HG02759 (cell line): ENCODE measurements at regions not wholly inside any gene's neighbourhood (a gene's known extent, or its start where the extent isn't known, plus 50 kb on each side); places are given as distances from the start of the nearest gene placed in this dataset.
"Not testable (repeated sequence)": the region's sequence is repeated elsewhere in the genome, so short reads cannot be mapped to it uniquely, and the experiment has no call there.

Source experiments
- ATAC-seq: cut with Tn5 transposase; IDR thresholded peaks from one replicate; pipeline ENCODE4 v1.9.1; 2021; ENCODE audit warnings: mild to moderate bottlenecking, moderate library complexity; ENCODE audit not compliant: unreplicated experiment

DNA sequence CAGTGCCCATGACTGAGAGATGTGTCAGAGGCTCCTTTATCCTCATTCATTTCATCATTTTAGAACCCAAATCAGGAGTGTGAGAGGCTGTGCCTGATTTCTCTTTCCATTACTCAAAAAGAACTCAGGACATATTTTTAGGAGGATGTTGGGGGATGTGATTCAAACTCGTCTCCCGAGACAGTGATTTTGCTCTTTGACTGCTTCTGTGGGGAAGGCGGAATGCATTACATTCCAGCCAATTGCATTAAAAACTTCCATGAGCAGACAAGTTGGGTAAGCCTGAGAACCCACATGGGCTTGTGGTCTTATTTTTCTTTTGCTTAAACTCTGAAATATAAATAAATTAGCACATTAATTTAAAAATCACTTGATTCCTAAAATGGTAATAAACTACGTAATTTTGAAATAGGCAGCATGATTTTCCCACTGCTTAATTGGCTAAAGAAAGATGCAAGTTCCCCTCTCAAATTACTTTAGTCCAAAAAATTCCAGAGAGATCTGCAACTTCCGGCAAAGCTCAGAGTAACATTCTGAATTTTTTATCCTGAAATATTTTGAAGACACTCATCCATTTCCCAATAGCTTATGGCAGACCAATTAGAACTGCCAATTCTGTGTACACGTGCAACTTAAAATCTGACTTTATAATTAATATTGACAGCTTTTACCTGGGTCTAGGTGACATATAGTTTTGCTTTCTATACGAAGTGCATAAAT, 185.6 kb downstream of the C7orf25 start:
- no peak for ATAC-seq

DNA sequence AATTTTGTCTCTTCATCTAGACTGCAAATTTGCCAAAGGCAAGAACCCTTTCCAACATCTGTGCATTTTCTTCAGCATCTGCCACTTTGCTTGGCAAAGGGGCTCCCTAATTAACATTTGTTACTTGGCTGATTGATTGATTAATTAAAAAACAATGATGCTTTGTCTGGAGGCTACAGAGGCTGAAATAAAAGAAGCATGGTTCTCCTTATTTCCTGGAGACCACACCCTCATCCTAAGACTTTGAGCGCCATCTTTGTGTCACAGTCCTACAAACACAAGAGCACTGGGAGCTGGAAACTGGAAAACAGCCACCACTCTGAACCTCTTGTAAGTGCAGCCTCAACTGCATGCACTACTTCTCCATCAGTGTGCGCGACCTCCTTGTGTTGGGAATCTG, 189.2 kb downstream of the C7orf25 start:
- no peak for ATAC-seq

DNA sequence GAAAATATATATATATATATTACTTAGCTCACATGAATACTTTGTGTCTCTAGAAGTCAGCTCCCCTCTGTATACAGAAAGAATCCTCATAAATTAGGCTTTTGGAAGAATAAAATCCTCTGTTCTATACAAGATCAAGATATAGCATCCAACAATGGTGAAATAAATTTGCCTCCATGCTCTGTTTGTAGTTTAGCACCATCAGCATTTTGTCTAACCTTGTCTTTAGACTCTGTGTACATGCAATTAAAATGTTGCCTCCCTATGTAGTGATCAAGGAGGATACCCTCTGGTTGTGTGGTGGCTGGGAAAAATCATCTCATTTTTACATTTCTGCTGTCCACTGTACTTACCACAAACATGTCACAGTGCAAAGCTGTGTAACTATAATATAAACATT, 189.7 kb downstream of the C7orf25 start:
- ATAC-seq, result no peak

DNA sequence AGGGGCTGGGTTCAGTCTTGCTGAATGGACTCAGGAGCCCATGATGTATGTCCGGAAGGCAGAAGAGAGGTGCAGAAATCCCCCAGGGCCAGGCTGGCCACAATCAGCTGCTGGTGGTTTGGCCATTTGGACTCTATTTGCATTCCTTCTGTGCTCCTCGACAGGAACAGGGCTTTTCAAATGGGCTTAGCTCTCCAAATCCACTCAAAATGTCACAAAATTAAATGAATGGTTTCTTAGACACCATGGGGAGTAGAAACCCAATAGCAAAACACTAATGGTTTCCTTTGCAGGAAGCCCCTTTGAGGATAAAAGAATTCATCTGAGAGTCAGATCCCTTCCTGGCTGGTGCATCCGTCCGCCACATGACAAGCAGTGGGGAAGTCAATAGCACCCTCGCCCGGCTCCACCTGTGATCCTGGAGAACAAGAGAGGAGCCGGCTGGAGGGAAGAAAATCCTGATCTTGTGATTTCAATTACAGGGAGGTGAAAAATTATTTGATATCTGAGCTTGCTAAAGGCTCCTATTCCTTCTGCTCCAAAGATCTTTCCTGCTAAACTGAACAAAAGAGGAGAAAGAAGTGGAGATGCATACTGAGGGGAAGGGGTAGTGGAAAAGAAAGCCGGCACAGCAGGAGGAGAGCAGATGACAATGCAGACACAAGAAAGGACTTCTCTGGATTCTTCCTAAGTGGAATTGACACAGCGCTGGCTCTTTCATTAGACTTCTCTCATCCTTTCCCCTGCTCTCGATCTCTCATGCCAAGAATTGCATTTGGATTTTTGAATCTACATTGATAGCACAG, 190.7 kb downstream of the C7orf25 start:
- no peak for ATAC-seq

DNA sequence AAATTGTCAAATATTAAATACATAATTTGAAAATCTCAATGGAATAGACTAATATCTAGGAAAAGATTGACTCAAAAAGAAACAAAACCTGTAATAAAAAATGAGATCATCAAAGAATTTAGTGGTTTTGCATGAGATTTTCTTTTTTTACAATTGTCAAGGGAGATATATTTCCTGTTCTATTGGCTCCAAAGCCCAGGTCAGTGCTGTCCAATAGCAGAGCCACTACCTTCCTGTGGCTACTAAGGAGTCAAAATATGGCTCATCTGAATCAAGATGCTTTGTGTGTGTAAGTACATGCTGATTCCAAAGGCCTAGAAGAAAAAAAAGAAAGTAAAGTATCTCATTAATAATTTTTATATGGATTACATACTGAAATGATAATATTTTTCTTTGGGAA, 191.9 kb downstream of the C7orf25 start:
- ATAC-seq, result no peak

DNA sequence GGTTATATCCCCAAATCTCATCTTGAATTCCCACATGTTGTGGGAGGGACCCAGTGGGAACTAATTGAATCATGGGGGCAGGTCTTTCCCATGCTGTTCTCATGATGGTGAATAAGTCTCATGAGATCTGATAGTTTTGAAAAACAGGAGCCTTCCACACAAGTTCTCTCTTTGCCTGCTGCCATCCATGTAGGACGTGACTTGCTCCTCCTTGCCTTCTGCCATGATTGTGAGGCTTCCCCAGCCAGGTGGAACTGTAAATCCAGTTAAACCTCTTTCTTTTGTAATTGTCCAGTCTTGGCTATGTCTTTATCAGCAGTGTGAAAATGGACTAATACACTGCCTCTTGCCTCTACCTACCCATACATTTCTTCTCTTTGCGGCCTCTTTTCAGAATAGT, 193.4 kb downstream of the C7orf25 start:
- not testable (repeated sequence) for ATAC-seq

DNA sequence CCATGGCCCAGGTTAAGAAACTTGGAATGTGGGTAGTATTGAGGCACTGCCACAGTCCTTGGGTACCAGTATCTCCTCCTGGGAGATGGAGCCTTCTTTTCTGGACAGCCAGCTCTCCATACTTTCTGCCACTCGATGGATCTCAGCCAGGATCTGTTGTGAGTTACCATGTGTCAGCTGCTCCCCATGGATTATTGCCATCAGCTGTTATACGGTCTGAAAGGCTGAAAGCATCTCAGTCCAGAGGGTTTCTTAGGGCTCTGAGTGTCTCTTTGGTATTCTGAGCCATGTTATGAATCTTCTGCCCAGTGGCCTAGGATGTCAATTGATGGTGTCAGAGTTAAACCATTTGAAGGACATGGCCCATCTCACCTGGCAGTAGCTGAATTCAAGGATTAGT, 197.5 kb downstream of the C7orf25 start:
- no peak for ATAC-seq

DNA sequence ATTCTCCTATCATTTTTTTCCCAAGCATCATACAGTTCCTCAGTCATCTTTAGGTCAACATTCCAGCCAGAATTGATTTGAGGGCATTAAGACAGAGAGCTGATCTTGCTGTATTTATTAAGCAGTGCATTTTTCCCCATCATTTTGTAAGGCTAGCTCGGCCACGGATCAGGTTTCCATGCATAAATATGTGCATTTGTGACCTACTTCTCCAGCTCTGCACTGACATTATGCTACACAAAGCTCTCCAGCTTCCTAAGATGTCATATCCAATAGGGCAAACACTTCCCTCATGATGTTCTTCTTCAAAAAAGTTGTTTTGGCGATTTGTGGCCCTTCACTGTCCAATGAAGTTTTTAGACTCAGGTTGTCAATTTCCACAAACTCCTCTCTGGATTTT, 202.6 kb downstream of the C7orf25 start:
- no peak for ATAC-seq

DNA sequence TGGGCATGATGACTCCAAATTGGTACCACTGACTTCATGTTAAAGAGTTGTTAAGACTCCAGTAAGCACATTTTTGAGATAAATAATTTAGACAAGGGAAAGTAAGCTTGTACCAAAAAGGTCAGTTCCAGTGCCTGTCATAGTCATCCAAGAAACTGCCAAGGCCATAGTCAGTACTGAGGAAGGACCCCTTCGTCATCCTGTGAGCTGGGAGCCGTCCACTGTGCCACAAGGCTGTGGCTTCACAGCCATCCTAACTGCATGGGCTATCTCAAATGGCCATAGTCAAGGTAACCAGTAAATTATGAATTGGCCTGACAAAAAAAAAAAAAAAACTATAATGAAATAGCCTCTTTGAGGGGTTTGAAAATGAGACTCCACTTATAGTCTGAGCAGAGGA, 207.2 kb downstream of the C7orf25 start:
- no peak for ATAC-seq

DNA sequence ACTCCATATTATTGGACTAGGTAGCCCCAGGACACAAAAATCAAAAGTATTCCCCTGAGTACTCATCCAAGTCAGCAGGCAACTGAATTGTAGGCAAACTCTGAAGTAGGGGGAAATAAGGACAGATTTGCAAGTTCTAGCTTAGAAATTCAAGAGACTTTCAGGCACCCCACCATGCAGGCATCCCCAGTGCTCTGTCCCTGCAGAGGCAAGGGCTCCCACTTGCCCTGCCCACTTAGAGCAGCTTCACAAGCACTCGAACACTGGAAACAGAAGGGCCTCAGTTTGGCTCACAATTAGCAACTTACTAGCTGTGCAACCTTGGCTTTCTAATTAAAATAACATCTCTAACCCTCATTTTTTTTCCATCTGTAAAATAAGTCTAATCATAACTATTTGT, 209.2 kb downstream of the C7orf25 start:
- ATAC-seq, result no peak

DNA sequence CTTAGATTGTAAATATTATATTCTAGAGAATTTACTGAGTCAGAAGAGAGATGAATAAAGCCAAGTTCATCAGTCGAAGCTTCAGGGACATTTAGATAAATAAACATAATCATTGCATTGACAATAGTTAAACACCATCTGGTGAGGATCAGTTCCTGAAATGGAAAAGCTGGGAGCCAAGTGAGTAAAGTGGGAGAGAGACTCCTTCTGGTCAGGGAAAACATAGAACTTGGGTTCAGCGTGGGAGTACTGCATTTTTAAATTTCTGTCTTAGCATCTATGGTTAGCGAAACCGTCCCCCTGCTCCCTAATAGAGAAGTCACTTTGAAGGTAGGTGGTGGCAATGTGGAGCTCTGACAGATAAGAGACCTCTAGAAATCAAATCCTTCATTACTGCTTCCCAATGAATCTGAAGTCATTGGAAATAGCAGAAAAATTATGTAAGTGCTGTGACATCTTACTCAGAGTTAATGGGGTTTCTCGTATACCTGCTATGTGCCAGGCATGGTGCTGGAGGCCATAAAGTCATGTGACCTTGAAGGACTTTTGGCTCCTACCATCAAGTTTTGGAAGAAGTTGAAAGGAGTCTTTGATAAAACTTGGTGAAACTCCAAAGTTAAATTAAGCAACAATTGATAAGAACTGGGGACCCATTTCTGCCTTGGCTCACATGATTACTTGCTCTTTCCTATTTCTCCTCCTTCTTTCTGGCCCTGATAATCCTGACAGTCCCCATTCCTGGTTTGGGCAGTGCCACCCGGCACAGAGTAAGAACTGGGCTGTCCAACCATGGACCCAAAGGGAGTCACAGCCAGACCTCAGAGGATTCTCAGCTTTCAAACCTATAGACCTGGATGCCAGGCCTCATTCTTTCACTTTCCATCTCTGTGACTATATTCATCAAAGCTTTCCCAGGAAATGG, 211.2 kb downstream of the C7orf25 start:
- ATAC-seq, result no peak

DNA sequence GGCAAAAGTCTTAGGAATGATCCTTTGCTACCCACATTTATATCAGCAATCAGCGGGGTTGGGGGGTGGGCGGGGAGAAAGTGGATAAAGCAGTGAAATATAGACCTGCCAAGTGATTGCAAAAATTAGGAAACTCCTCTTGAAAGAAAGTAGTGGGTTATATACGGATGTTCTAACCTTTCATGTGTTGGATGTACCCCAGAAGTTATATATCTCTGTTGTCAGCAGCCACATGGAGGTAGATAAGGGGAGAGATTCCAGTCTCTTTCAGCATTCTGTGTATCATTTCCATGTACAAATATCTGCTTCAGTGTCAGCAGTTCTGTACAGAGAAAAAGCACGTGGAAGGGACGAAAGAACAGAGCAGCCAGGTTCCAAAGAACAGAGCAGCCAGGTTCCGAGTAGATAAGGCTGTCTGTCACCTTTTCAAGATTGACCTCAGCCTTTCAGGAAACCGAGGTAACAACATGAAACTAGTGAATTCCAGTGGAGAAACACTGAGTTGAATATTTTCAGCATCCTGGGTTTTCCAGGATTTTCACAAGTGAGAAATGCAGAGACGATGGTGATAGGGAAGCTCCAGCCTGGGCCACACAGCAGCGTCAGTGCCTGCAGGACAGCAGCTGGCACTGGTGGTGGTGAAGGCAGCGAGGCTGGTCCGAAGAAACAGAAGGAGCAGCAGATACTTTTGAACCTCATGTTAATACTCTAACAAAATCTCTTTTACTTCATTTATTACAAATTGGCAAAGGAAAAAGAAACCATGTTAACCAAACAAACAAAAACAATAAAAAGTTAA, 212.3 kb downstream of the C7orf25 start:
- no peak for ATAC-seq

DNA sequence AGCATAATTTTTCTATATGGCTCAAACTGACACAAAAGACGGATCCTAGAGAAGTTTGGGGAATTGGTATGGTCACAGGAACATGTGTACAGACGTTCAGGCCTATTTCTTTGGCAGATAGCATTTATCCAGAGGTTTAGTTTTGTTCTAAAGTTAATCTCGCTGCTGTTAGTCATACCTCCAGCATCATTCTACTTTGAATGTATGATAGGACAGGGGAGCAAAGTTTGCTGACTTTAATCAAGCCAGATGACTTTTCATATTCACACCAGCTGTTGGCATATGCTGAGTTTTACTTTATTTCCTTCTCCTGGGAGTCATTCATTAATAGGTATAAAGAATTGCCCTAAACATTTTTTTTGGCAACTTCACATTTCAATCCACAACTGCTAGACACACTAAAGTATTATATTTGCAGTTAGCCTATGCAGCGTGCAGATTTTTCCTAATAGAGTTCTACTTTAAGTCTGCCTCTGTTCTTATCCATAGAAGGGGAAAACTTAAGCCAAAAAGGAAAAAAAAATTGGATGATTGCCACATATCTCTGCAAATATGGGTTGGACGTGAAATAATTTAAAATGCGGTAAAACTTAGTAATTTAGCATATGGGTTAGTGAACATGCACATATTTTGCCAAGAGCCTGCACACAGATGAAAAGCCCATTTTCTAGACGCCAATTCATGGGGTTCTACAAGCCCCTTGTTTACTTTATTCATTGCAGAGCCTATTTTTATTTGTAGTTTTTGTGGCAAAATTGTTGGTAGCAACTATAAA, 213.1 kb downstream of the C7orf25 start:
- no peak for ATAC-seq

DNA sequence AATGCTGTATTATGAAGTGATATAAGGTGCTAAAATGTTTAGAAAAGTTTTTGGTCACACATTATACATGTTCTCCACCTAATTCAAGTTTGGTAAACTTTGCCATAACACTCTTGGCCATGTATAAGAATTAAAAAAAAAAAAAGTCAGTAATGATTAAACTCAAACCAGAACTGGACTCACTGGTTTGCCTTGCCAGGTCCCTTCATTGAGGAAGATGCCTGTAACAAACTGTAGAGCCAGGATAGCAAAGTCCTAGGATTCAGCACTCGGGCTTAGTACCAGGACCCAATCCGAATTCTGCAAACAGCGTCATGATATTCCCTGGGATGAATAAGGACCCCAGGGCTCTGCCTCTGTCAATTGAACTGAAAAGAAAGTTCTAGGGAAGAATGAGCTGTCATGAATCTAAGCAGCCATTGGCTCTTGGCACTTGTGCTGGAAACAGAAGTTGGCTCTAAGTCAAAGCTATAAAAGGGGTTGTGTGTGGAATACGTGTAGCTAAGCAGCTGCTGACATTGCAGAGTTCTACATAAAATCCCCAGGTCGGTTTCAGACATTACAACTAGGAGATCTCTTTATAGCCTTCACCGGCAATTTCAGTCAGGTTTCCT, 216.9 kb downstream of the C7orf25 start:
- ATAC-seq, result no peak

DNA sequence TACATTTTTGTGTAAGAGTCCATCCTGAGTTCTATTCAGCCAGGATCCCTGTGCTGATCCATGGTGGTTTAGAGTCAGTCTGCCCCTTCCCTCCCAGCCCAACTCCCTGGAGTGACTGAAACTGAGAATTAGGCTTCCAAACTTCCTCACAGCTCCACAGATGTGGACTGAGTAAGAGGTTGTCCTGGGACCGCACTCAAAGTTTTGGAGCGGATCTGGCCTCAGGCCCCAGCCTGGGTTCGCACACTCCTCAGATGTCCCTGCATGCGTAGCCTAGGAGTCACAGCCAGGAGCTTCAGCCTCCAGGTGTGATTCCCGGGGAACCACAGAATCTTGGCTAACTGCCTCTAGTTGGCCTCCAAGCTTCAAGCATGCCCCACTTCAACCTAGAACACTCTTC, 218.1 kb downstream of the C7orf25 start:
- no peak for ATAC-seq

DNA sequence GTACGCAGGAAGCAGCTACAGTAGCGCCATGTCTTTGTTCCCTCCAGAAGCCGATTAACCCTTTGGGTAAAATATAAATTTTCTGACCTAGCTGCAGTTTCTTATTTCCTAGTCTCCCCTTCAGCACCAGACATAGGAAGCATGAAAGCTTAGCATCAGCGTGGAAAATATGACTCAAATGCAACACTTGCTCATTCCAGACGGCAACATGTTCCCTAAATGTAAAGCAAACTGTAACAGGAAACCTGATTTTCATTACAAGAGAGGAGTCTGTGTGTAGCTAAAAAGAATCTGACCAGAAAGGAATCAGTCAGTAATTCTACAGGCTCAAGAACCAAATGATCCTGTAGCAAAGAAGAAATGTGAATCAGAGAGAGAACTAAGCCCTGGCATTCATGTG, 219.2 kb downstream of the C7orf25 start:
- ATAC-seq, result no peak

DNA sequence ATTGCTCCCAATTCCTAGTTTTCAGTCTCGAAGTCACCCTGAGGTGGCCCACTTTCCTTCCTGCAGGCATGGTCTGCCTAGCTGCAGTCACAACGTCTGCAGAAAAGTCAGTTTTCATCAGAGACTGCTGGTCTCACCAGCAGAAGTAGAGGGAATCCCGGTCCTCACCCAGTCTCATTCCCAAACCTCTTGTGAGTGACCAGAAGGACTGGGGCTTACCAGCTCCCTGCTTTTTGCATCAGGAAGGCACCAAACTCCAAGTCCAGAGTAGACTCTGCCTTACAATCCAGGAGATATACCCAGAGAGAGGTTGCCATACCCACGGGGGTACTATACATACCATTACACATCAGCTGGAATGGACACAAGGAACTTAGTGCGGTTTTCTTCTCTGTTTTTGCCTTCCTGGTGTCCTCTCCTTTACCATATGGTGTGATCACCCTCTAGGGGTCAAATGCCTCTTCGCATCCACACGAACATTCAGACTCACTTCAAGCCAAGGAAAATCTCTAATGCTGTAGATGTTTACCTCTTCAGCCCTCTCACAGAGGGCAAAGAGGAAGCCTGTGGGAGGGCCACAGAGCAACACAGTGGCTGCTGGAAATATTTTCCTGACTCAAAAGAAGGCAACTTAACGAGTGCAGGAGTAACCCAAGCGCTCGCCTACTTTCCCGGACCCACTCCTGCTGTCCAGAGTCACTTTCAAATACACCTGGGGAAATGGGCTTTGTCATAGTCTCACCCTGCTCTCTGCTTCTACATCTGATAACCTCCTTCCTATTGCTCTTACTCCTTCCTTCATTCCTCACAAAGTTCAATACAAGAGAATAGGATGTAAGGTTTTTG, 220.9 kb downstream of the C7orf25 start:
- ATAC-seq, result no peak

DNA sequence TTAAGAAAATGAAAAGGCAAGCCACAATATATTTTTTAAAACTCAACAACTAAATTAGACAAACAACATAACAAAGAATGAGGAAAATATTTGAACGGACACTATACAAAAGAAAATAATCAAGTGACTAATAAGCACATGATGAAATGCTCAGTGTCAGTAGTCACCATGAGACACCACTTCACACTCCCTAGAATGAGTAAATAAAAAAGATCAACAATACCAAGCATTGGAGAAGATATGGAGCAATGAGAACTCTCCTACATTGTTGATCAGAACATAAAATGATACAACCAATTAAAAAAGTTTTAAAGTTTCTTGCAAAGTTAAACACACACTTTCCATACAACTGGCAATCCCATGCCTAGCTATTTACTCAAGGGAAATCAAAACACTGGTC, 222.2 kb downstream of the C7orf25 start:
- no peak for ATAC-seq

DNA sequence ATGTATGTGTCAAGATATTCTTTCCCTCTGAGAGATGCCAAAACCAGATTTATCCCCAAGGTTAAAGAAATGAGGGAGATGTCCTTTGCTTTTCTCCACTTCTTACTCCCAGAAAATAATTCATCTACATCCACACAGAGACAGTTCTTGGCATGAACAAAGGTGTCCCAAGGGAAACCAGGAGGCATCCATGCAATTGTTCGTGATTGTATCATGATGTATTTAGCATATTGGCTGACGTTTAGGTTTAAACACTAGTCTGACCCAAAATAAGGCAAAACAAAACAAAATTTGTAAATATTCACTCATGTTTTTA, 223.9 kb downstream of the C7orf25 start:
- ATAC-seq, result no peak
